SK-N-SH treated with all-trans-retinoic acid at 6 μM for 48 hours (cell line): ENCODE measurements at regions not wholly inside any gene's neighbourhood (a gene's known extent, or its start where the extent isn't known, plus 50 kb on each side); places are given as distances from the start of the nearest gene placed in this dataset.

Experiments
- ATAC-seq: fragments of 200-7000 bp; cut with Tn5 transposase; 3 replicates; pipeline ENCODE4 v1.9.1; 2020; ENCODE audit warnings: mild to moderate bottlenecking, moderate library complexity
- ARNTL ChIP-seq: fragments of 450-650 bp; formaldehyde crosslinking; IDR thresholded peaks from 2 replicates; pipeline ENCODE4 v1.5.0; 2020; ENCODE audit warnings: low read depth, mild to moderate bottlenecking, moderate library complexity, borderline replicate concordance
- BACH2 ChIP-seq: fragments of 250-450 bp; sonication (Bioruptor Pico); IDR thresholded peaks from 2 replicates; pipeline ENCODE4 v1.9.0; 2021; ENCODE audit warnings: mild to moderate bottlenecking, borderline replicate concordance
- CREB5 ChIP-seq: fragments of 250-450 bp; sonication (Bioruptor Pico); IDR thresholded peaks from 2 replicates; pipeline ENCODE4 v1.5.1; 2020; ENCODE audit warnings: low read depth, mild to moderate bottlenecking, moderate library complexity
- CSRNP3 ChIP-seq: fragments of 250-450 bp; sonication (Bioruptor Pico); IDR thresholded peaks from 2 replicates; pipeline ENCODE4 v1.5.1; 2021; ENCODE audit warnings: mild to moderate bottlenecking, moderate library complexity
- ESRRG ChIP-seq: fragments of 250-450 bp; sonication (Bioruptor Pico); IDR thresholded peaks from 2 replicates; pipeline ENCODE4 v1.6.1; 2021; ENCODE audit warnings: mild to moderate bottlenecking
- GLIS3 ChIP-seq: fragments of 250-450 bp; sonication (Bioruptor Pico); IDR thresholded peaks from 2 replicates; pipeline ENCODE4 v1.5.0; 2020; ENCODE audit warnings: mild to moderate bottlenecking, moderate library complexity
- PPARA ChIP-seq: fragments of 250-450 bp; sonication (Bioruptor Pico); IDR thresholded peaks from 2 replicates; pipeline ENCODE4 v1.5.0; 2020; ENCODE audit warnings: mild to moderate bottlenecking, borderline replicate concordance
- SNAI2 ChIP-seq: fragments of 250-450 bp; sonication (Bioruptor Pico); IDR thresholded peaks from 2 replicates; pipeline ENCODE4 v1.5.0; 2020; ENCODE audit warnings: mild to moderate bottlenecking, moderate library complexity
- TSHZ2 ChIP-seq: fragments of 250-450 bp; sonication (Bioruptor Pico); IDR thresholded peaks from 2 replicates; pipeline ENCODE4 v1.5.0; 2020; ENCODE audit warnings: mild to moderate bottlenecking, moderate library complexity
- ZC3H10 ChIP-seq: fragments of 250-450 bp; sonication (Bioruptor Pico); IDR thresholded peaks from 2 replicates; pipeline ENCODE4 v1.5.1; 2021; ENCODE audit warnings: mild to moderate bottlenecking, moderate library complexity
- ZFP30 ChIP-seq: fragments of 450-650 bp; formaldehyde crosslinking; IDR thresholded peaks from 2 replicates; pipeline ENCODE4 v1.5.0; 2022; ENCODE audit warnings: mild to moderate bottlenecking, moderate library complexity
- ZNF565 ChIP-seq: fragments of 450-650 bp; formaldehyde crosslinking; conservative IDR thresholded peaks from 2 replicates; pipeline ENCODE4 v1.5.0; 2020; ENCODE audit warnings: low read depth, mild to moderate bottlenecking, moderate library complexity
- ZNF70 ChIP-seq: fragments of 450-650 bp; formaldehyde crosslinking; IDR thresholded peaks from 2 replicates; pipeline ENCODE4 v1.5.0; 2020; ENCODE audit warnings: mild to moderate bottlenecking, moderate library complexity
- TF ChIP-seq, protein P1 (sequence below): fragments of 250-450 bp; sonication (Bioruptor Pico); IDR thresholded peaks from 2 replicates; pipeline ENCODE4 v1.8.0; 2020; ENCODE audit warnings: mild to moderate bottlenecking, moderate library complexity, borderline replicate concordance
- TF ChIP-seq, protein P2 (sequence below): fragments of 250-450 bp; sonication (Bioruptor Pico); IDR thresholded peaks from 2 replicates; pipeline ENCODE4 v1.8.0; 2021; ENCODE audit warnings: low read depth, mild to moderate bottlenecking, moderate library complexity, borderline replicate concordance

- no peak for TF ChIP-seq ZNF70
- TF ChIP-seq ZC3H10 (CRISPR knock-in tag): no peak
- ATAC-seq: no peak
Observed at GRCh38 chr17:77719806-77720205, 238.7 kb upstream of the TNRC6C start.

DNA sequence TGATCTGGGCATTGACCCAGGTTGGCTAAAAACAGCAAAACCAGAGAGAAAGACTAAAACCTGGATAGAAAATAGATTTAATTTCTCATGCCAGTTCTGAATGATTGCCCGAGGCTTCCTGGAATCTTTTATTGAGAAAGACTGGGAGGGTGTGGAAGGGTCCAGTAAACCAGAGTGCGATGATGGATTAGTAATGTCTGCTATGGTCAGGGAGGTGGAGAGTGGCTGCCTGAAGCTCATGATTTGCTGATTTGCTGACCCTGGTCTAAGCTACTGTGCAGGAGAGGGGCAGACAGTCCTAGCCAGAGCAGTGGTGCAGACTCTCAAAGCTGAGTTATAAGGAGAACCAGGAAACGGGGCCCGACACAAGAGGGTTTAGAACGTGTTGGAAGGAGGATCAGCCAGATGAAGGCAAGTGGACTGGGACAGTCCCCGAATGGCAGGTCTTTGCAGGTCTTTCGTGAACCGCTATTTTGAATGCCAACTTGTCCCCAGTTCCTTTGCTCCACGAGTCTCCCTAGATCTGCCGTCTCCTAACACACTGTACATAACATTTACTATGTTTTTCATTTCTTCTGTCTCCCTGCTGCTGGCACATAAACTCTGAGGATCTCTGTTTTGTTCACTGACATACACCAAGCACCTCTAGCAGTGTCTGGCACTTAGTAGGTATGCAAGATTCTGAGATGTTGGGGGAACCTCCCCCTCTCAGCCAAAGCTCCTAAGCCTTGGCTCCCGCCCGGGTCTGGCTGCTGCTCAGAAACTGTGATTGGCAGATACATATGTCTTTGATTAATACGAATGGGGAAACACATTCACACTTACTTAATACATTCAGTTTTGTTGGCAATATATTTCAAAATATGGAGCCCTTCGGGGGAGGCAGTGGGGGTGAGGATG lies 237.3 kb upstream of the TNRC6C start:
- TF ChIP-seq TSHZ2 (CRISPR knock-in tag) (no peak), CSRNP3 (CRISPR knock-in tag) (no peak), ZNF70 (no peak), GLIS3 (CRISPR knock-in tag) (no peak), ESRRG (CRISPR knock-in tag) (no peak)
- TF ChIP-seq, all 23 proteins: peak for 0
- no peak for ATAC-seq

GRCh38 chr17:77721846-77722160 lies 236.7 kb upstream of the TNRC6C start:
- ATAC-seq: no peak
- no peak for TF ChIP-seq ZNF70

GRCh38 chr17:77722366-77722765 lies 236.1 kb upstream of the TNRC6C start:
- TF ChIP-seq BACH2 (CRISPR knock-in tag) (no peak), SNAI2 (CRISPR knock-in tag) (no peak), CREB5 (no peak), ZFP30 (no peak), TSHZ2 (CRISPR knock-in tag) (no peak), ZNF565 (CRISPR knock-in tag) (no peak), ZNF70 (no peak), PPARA (no peak), ESRRG (CRISPR knock-in tag) (no peak), ARNTL (no peak)
- TF ChIP-seq, protein P1, sequence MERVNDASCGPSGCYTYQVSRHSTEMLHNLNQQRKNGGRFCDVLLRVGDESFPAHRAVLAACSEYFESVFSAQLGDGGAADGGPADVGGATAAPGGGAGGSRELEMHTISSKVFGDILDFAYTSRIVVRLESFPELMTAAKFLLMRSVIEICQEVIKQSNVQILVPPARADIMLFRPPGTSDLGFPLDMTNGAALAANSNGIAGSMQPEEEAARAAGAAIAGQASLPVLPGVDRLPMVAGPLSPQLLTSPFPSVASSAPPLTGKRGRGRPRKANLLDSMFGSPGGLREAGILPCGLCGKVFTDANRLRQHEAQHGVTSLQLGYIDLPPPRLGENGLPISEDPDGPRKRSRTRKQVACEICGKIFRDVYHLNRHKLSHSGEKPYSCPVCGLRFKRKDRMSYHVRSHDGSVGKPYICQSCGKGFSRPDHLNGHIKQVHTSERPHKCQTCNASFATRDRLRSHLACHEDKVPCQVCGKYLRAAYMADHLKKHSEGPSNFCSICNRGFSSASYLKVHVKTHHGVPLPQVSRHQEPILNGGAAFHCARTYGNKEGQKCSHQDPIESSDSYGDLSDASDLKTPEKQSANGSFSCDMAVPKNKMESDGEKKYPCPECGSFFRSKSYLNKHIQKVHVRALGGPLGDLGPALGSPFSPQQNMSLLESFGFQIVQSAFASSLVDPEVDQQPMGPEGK (CRISPR knock-in tag): no peak
- TF ChIP-seq, protein P2, sequence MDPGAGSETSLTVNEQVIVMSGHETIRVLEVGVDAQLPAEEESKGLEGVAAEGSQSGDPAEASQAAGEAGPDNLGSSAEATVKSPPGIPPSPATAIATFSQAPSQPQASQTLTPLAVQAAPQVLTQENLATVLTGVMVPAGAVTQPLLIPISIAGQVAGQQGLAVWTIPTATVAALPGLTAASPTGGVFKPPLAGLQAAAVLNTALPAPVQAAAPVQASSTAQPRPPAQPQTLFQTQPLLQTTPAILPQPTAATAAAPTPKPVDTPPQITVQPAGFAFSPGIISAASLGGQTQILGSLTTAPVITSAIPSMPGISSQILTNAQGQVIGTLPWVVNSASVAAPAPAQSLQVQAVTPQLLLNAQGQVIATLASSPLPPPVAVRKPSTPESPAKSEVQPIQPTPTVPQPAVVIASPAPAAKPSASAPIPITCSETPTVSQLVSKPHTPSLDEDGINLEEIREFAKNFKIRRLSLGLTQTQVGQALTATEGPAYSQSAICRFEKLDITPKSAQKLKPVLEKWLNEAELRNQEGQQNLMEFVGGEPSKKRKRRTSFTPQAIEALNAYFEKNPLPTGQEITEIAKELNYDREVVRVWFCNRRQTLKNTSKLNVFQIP (CRISPR knock-in tag): no peak
- no peak for ATAC-seq
